Breast epithelium (tissue), 3 donors: ENCODE measurements at regions not wholly inside any gene's neighbourhood (a gene's known extent, or its start where the extent isn't known, plus 50 kb on each side); places are given as distances from the start of the nearest gene placed in this dataset.

ENCODE experiments used
- CTCF ChIP-seq, 3 donors: fragments of 450-650 bp; IDR thresholded peaks; one replicate each; pipeline ENCODE4 v1.5.1; 2016 to 2017; ENCODE audit warnings: antibody characterized with exemption in 3 of 3, mild to moderate bottlenecking in 3 of 3, moderate library complexity in 3 of 3
- POLR2A ChIP-seq: fragments of 450-650 bp; IDR thresholded peaks from one replicate; pipeline ENCODE4 v1.6.1; 2016; ENCODE audit warnings: antibody characterized with exemption, mild to moderate bottlenecking, moderate library complexity
- POLR2AphosphoS5 ChIP-seq, 3 donors: sonication (generic); formaldehyde crosslinking; IDR thresholded peaks; one replicate each; pipeline ENCODE4 v1.6.1; 2017; ENCODE audit warnings: antibody characterized with exemption in 3 of 3

GRCh38 chr3:102750322-102750721, 315.5 kb downstream of the ZPLD1 start:
- TF ChIP-seq CTCF (IDR thresholded peaks at IDR 0.05), result no peak
- no peak for TF ChIP-seq POLR2AphosphoS5 (IDR thresholded peaks at IDR 0.05)
- TF ChIP-seq POLR2A, result no peak
